CD14-positive monocyte (primary cell): ENCODE measurements at regions not wholly inside any gene's neighbourhood (a gene's known extent, or its start where the extent isn't known, plus 50 kb on each side); places are given as distances from the start of the nearest gene placed in this dataset.

Source experiments
- DNase-seq, 3 donors: peaks; one replicate each; pipeline ENCODE4 v3.0.0-alpha.2; 2011 to 2022
- H2AFZ ChIP-seq: 2 replicates; pipeline ENCODE4 v1.6.0; 2012; ENCODE audit warnings: mild to moderate bottlenecking, low read depth, low read length, inconsistent platforms; ENCODE audit not compliant: insufficient read depth, poor library complexity, severe bottlenecking
- H3K27ac ChIP-seq, 2 donors: 1 replicate in 1 of 2; 2 replicates in 1 of 2; pipeline ENCODE4 v1.5.1; 2012 to 2013; ENCODE audit warnings: low read length in 2 of 2, control low read depth in 1 of 2, inconsistent platforms in 1 of 2, low read depth in 1 of 2, mild to moderate bottlenecking in 1 of 2
- H3K27me3 ChIP-seq, 2 donors: one replicate each; pipeline versions ENCODE4 v1.6.0 to v1.6.1; 2011 to 2013; ENCODE audit warnings: low read length in 2 of 2; ENCODE audit not compliant: control insufficient read depth in 2 of 2, insufficient read depth in 2 of 2
- H3K36me3 ChIP-seq, 2 donors: replicated peaks in 1 of 2; 1 replicate in 1 of 2; 2 replicates in 1 of 2; pipeline versions ENCODE4 v1.5.1 to v1.6.1; 2012 to 2013; ENCODE audit warnings: low read length in 2 of 2, control low read depth in 1 of 2, inconsistent platforms in 1 of 2, mild to moderate bottlenecking in 1 of 2; ENCODE audit not compliant: insufficient read depth in 2 of 2, control insufficient read depth in 1 of 2
- H3K4me1 ChIP-seq, 2 donors: 1 replicate in 1 of 2; 2 replicates in 1 of 2; pipeline versions ENCODE4 v1.5.1 to v1.6.1; 2012 to 2013; ENCODE audit warnings: low read length in 2 of 2, control low read depth in 1 of 2, inconsistent platforms in 1 of 2, mild to moderate bottlenecking in 1 of 2, moderate library complexity in 1 of 2; ENCODE audit not compliant: insufficient read depth in 2 of 2, control insufficient read depth in 1 of 2
- H3K4me2 ChIP-seq: replicated peaks from 2 replicates; pipeline ENCODE3; 2012; ENCODE audit warnings: low read length, moderate library complexity, mild to moderate bottlenecking; ENCODE audit not compliant: poor library complexity, severe bottlenecking; ENCODE audit errors: extremely low read depth
- H3K4me3 ChIP-seq, 3 experiments: fragments of 200-600 bp in 1 of 3; sonication (generic) in 1 of 3; replicated peaks in 1 of 3; 1 replicate in 2 of 3; 2 replicates in 1 of 3; pipeline ENCODE4 v1.5.1; 2011 to 2013; ENCODE audit warnings: low read length in 3 of 3, mild to moderate bottlenecking in 3 of 3, control low read depth in 2 of 3, low read depth in 2 of 3, inconsistent platforms in 1 of 3, moderate library complexity in 1 of 3
- H3K79me2 ChIP-seq: 2 replicates; pipeline ENCODE4 v1.6.0; 2012; ENCODE audit warnings: mild to moderate bottlenecking, control low read depth, inconsistent platforms, low read length, moderate library complexity; ENCODE audit not compliant: insufficient read depth
- H3K9ac ChIP-seq: 2 replicates; pipeline ENCODE4 v1.6.0; 2017; ENCODE audit warnings: low read length, mild to moderate bottlenecking; ENCODE audit not compliant: insufficient read depth, poor library complexity, severe bottlenecking
- H3K9me3 ChIP-seq, 2 donors: replicated peaks in 1 of 2; 1 replicate in 1 of 2; 2 replicates in 1 of 2; pipeline versions ENCODE4 v1.5.1 to v1.6.1; 2012 to 2013; ENCODE audit warnings: low read length in 2 of 2, control low read depth in 1 of 2; ENCODE audit not compliant: control insufficient read depth in 1 of 2, insufficient read depth in 1 of 2
- H4K20me1 ChIP-seq: 2 replicates; pipeline ENCODE4 v1.6.0; 2012; ENCODE audit warnings: mild to moderate bottlenecking, low read length, control low read depth, moderate library complexity; ENCODE audit not compliant: insufficient read depth
- H3K27ac Mint-ChIP-seq, 7 donors: one replicate each; pipeline ENCODE4 v1.8.0; 2020; ENCODE audit warnings: mild to moderate bottlenecking in 7 of 7, mixed read lengths in 7 of 7, moderate library complexity in 6 of 7, inconsistent platforms in 2 of 7
- H3K27me3 Mint-ChIP-seq, 3 donors: one replicate each; pipeline ENCODE4 v1.8.0; 2021 to 2022; ENCODE audit warnings: low read depth in 3 of 3, mild to moderate bottlenecking in 3 of 3, mixed read lengths in 3 of 3, moderate library complexity in 3 of 3, inconsistent platforms in 1 of 3
- H3K36me3 Mint-ChIP-seq, 2 donors: one replicate each; pipeline ENCODE4 v1.8.0; 2020; ENCODE audit warnings: mixed read lengths in 2 of 2, inconsistent platforms in 1 of 2, mild to moderate bottlenecking in 1 of 2
- H3K4me1 Mint-ChIP-seq: one replicate; pipeline ENCODE4 v1.8.0; 2020; ENCODE audit warnings: mild to moderate bottlenecking, mixed read lengths
- H3K4me3 Mint-ChIP-seq, 2 donors: one replicate each; pipeline ENCODE4 v1.8.0; 2020; ENCODE audit warnings: mild to moderate bottlenecking in 2 of 2, mixed read lengths in 2 of 2, moderate library complexity in 1 of 2
- H3K9me3 Mint-ChIP-seq, 7 donors: one replicate each; pipeline ENCODE4 v1.8.0; 2020 to 2022; ENCODE audit warnings: mixed read lengths in 7 of 7, mild to moderate bottlenecking in 6 of 7, moderate library complexity in 6 of 7, inconsistent platforms in 2 of 7
- CTCF ChIP-seq: fragments of 200-600 bp; IDR thresholded peaks from one replicate; pipeline ENCODE4 v1.8.0; 2022; ENCODE audit warnings: antibody characterized with exemption, mild to moderate bottlenecking
- WGBS: methylation state at CpG from one replicate; pipeline ENCODE4 v1.1.5; 2013; ENCODE audit warnings: missing lambda C conversion rate; ENCODE audit not compliant: insufficient coverage; 5-methylcytosine and 5-hydroxymethylcytosine counted together
- intact Hi-C, 2 donors: fragments of 100-400 bp; cut with micrococcal nuclease; formaldehyde crosslinking; loops; one replicate each; pipeline versions ENCODE4 v1.15.0 to v1.15.1; 2023

GRCh38 chr2:22397847-22398246, 987.1 kb upstream of the KLHL29 start:
- intact Hi-C loops, result no loop called here
- WGBS, result no CpG with 5 or more reads among the region's 2 CpGs

GRCh38 chr2:22403748-22404147, 981.2 kb upstream of the KLHL29 start:
- H3K27me3 Mint-ChIP-seq, result peaks cover 0 to 2% (median 0%) of the 10 kb centered on the region in 3 donors
- no peak overlapping the region for H3K4me3 Mint-ChIP-seq
- H3K9me3 Mint-ChIP-seq, result peaks cover 0 to 7% (median 4%) of the 10 kb centered on the region in 7 donors
- Histone ChIP-seq H3K4me2 (no peak overlapping the region), H3K79me2 (no peaks in the 10 kb centered on the region), H3K9me3 (no peaks in the 10 kb centered on the region), H3K27me3 (no peaks in the 10 kb centered on the region), H2AFZ (no peak overlapping the region), H3K4me1 (no peaks in the 10 kb centered on the region), H3K27ac (no peak overlapping the region), H3K36me3 (no peaks in the 10 kb centered on the region), H4K20me1 (no peaks in the 10 kb centered on the region), H3K4me3 (no peak overlapping the region), H3K9ac (no peak overlapping the region)
- H3K27ac Mint-ChIP-seq, result no peak overlapping the region
- H3K4me1 Mint-ChIP-seq, result no peaks in the 10 kb centered on the region
- DNase-seq, result no peak
- intact Hi-C loops, result no loop called here
- H3K36me3 Mint-ChIP-seq, result no peaks in the 10 kb centered on the region
- no peak for TF ChIP-seq CTCF
- WGBS, result no CpG with 5 or more reads among the region's 1 CpG

More at GRCh38 chr2:22397847-22398246, 987.1 kb upstream of the KLHL29 start:
- Mint-ChIP-seq H3K4me1 (no peaks in the 10 kb centered on the region), H3K27me3 (peaks cover 0 to 2% (median 0%) of the 10 kb centered on the region in 3 donors), H3K27ac (no peak overlapping the region), H3K4me3 (no peak overlapping the region), H3K9me3 (peaks cover 0 to 9% (median 0%) of the 10 kb centered on the region in 7 donors), H3K36me3 (no peaks in the 10 kb centered on the region)
- Histone ChIP-seq H3K79me2 (no peaks in the 10 kb centered on the region), H3K27me3 (no peaks in the 10 kb centered on the region), H3K4me3 (no peak overlapping the region), H3K4me1 (no peaks in the 10 kb centered on the region), H2AFZ (no peak overlapping the region), H3K9ac (no peak overlapping the region), H3K27ac (no peak overlapping the region), H3K4me2 (no peak overlapping the region), H4K20me1 (no peaks in the 10 kb centered on the region), H3K36me3 (no peaks in the 10 kb centered on the region), H3K9me3 (no peaks in the 10 kb centered on the region)
- DNase-seq, result no peak
- no peak for TF ChIP-seq CTCF
